NCI-H1694 treated with DMSO at 0.1 percent for 48 hours (cell line): ENCODE measurements at regions not wholly inside any gene's neighbourhood (a gene's known extent, or its start where the extent isn't known, plus 50 kb on each side); places are given as distances from the start of the nearest gene placed in this dataset.
"Not testable (repeated sequence)": the region's sequence is repeated elsewhere in the genome, so short reads cannot be mapped to it uniquely, and the experiment has no call there.

Experiments used
- DNase-seq: peaks from one replicate; lab custom pipeline; 2025; lab: John Stamatoyannopoulos, UW

GRCh38 chr13:104553186-104553585 lies 1487.0 kb upstream of the SLC10A2 start:
- DNase-seq, result no peak

GRCh38 chr13:104534847-104535246 lies 1468.6 kb upstream of the SLC10A2 start:
- DNase-seq, result no peak

- DNase-seq, result no peak
Observed at GRCh38 chr13:104532132-104532531, 1465.9 kb upstream of the SLC10A2 start.

- no peak for DNase-seq
Observed at GRCh38 chr13:104530741-104531140, 1464.5 kb upstream of the SLC10A2 start.

GRCh38 chr13:104526561-104526960 lies 1460.3 kb upstream of the SLC10A2 start:
- no peak for DNase-seq

GRCh38 chr13:104525467-104525866 lies 1459.2 kb upstream of the SLC10A2 start:
- no peak for DNase-seq

GRCh38 chr13:104522235-104523072 lies 1456.2 kb upstream of the SLC10A2 start:
- no peak for DNase-seq

- no peak for DNase-seq
Observed at GRCh38 chr13:104510422-104510821, 1444.2 kb upstream of the SLC10A2 start.

GRCh38 chr13:104493502-104493901 lies 1427.3 kb upstream of the SLC10A2 start:
- not testable (repeated sequence) for DNase-seq

- DNase-seq, result no peak
Observed at GRCh38 chr13:104491916-104492315, 1425.7 kb upstream of the SLC10A2 start.

GRCh38 chr13:104487006-104487405 lies 1420.8 kb upstream of the SLC10A2 start:
- DNase-seq, result no peak

GRCh38 chr13:104485571-104485970 lies 1419.4 kb upstream of the SLC10A2 start:
- no peak for DNase-seq

GRCh38 chr13:104483631-104484030 lies 1417.4 kb upstream of the SLC10A2 start:
- DNase-seq, result no peak

GRCh38 chr13:104477261-104477660 lies 1411.0 kb upstream of the SLC10A2 start:
- DNase-seq, result no peak

- no peak for DNase-seq
Observed at GRCh38 chr13:104473936-104474335, 1407.7 kb upstream of the SLC10A2 start.

GRCh38 chr13:104466016-104466415 lies 1399.8 kb upstream of the SLC10A2 start:
- DNase-seq, result no peak

GRCh38 chr13:104461049-104461448 lies 1394.8 kb upstream of the SLC10A2 start:
- no peak for DNase-seq

- DNase-seq, result no peak
Observed at GRCh38 chr13:104460554-104460953, 1394.3 kb upstream of the SLC10A2 start.

- DNase-seq, result no peak
Observed at GRCh38 chr13:104450006-104450405, 1383.8 kb upstream of the SLC10A2 start.

- DNase-seq, result no peak
Observed at GRCh38 chr13:104447348-104447747, 1381.1 kb upstream of the SLC10A2 start.

GRCh38 chr13:104442536-104442935 lies 1376.3 kb upstream of the SLC10A2 start:
- DNase-seq, result no peak

GRCh38 chr13:104436555-104436954 lies 1370.3 kb upstream of the SLC10A2 start:
- DNase-seq, result no peak

- DNase-seq, result no peak
Observed at GRCh38 chr13:104431895-104432294, 1365.7 kb upstream of the SLC10A2 start.

GRCh38 chr13:104426435-104426834 lies 1360.2 kb upstream of the SLC10A2 start:
- no peak for DNase-seq
